HG02981 (cell line): ENCODE measurements at regions not wholly inside any gene's neighbourhood (a gene's known extent, or its start where the extent isn't known, plus 50 kb on each side); places are given as distances from the start of the nearest gene placed in this dataset.

Experiments
- ATAC-seq: cut with Tn5 transposase; IDR thresholded peaks from one replicate; pipeline ENCODE4 v1.9.1; 2021; ENCODE audit warnings: mild to moderate bottlenecking, moderate library complexity; ENCODE audit not compliant: unreplicated experiment

DNA sequence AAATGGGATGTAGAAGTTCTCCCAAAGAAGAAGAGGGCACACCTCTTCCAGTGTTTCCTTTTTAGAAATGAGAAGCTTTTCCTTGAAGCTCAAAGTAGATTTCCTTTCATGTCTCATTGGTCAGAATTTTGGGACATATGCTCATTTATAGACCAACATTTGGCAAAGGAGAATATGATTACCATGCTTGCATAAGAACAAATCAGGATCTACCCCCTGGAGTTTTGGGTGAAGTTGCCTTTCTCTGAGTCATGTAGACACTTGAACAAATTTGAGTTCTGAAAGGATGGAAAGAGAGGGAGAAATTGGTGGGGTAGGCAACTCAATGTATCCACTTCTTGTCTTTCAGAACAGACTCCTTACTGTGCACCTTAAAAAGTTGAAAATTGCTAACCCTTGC is 409.0 kb downstream of the SLC4A3 start:
- no peak for ATAC-seq

DNA sequence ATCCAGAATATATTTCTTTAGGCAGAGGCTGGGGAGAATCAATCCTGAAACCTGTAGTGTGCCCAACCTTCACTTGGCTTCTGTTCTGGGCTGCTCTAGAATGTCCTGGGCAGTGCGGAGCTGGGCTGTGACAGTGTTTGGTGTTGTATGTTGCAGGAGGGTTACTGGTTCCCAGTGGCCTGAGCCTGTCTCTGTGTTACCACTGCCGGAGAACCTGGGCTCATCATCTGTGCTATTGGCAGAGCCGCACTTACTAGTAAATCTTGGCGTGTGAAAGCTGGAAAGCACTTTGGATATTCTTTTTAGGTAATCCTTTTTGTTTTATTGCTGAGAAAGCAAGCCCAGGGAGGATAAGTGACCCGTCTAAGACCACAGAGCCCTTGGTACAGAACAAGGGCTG is 412.9 kb downstream of the SLC4A3 start:
- no peak for ATAC-seq

GRCh38 chr2:220041447-220041846 is 414.0 kb downstream of the SLC4A3 start:
- no peak for ATAC-seq

- ATAC-seq = no peak
These were observed 415.9 kb downstream of the SLC4A3 start for GRCh38 chr2:220043155-220043989.

DNA sequence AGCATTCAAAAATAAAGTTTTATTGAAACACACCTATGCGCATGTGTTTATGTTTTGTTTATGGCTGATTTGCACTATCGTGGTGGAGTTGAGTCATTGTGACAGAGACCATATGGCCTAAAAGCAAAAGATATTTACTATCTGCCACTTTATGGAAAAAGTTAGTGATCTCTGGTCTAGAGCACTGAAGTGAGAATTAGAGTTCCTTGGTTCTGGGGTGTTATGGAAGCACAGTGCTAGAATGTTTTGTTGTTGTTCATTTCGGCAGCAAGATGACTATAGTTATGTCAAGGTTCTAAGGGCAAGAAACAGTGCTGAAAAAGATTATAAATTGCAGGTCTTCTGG is 416.5 kb downstream of the SLC4A3 start:
- no peak for ATAC-seq

- no peak for ATAC-seq
These were observed 417.0 kb downstream of the SLC4A3 start for GRCh38 chr2:220044383-220044782.

DNA sequence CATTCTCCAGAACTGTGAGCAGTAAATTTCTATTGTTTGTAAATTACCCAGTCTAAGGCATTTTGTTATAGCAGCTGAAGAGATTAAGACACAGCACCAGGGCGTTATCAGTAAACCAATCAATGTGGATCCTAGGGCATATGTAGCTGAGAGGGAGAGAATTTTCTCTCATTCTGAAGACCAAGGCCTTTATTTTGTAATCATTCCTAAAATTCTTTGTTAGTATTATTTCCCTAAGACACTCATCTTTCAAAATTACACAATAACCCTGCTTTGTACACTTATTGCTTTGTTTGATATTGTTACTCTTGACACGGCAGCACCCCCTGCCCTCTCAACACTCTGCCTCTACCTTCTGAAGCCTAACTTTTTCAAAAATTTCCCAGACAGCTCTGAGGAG is 419.1 kb downstream of the SLC4A3 start:
- ATAC-seq = no peak

DNA sequence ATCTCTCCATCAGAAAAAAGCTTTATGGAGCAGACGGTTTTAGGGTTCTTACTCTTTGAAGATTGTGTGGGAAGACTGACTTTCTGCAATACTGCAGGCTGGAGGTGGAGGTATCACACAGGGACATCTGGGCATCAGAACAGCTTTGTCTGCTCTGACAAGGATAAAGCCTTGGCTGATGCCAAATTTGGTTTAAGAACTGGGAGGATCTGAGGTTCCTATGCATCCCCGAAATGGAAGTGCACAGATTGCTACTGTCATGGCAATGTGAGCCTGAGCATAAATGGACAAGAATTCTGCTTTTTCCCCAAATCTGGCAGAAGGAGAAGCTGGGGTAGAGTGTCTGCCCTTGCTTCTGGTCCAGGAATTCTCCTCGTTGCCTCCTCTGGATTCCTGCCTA is 424.3 kb downstream of the SLC4A3 start:
- no peak for ATAC-seq

- ATAC-seq = no peak
These were observed 426.5 kb downstream of the SLC4A3 start for GRCh38 chr2:220053919-220054318.

DNA sequence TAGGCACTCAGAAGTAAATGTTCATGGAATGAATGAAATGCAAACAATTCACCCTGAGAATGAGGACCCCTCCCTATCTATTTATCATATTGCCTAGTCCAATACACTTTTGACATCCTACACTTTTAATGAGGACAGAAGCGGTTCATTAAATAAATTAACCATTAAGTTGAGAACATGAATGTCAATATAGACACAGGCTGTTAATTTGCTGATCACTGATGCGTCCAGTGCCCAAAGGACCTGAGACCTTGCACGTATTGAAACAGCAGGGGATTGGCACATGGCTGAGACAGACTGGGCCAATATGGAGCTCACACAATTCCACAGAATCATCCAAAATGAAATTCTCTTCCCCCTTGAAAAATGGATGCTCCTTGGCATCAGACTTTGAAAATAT is 430.0 kb downstream of the SLC4A3 start:
- no peak for ATAC-seq

GRCh38 chr2:220057916-220058315 is 430.5 kb downstream of the SLC4A3 start:
- ATAC-seq = no peak

DNA sequence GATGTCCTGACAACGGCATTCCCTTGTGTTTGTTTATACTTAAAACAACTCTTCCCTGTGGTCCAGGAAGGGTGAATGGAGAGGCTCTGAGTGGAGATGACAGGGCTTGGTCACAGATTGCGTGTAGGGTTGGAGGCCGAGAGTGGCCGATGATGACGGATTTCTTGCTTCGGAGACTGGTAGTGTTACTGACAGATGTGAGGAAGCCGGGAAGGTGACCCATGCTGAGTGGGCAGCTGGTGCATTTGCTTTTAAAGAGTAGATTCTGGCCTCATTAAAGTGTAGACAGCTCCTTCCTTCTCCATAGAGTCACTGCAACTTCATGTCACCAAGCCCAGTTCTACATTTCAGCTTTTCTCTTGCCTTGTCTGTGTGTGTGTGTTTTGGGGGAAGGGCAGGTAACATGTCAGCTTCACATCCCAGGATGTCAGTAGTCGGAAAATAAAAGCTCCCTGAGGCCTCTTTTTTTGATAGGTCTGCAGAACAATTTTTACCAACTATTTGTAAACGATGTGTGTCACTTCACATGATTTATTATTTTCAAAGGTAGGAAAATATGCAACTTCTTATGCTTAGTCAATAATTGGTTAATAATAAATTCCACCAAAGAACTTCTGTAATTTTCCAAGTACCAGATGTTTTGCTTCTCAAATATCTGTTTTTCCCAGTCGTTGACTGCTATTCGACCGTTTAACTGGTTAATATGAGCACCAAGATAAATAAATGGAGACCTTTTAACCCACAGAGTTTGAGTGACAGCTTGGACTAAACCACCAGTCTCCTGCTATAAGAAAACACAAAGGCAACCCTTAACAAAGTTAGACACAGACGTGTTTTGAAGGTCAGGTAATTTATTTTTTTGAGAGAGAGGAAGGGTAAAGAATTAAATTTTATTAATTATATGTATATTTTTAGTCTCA is 436.9 kb downstream of the SLC4A3 start:
- no peak for ATAC-seq

DNA sequence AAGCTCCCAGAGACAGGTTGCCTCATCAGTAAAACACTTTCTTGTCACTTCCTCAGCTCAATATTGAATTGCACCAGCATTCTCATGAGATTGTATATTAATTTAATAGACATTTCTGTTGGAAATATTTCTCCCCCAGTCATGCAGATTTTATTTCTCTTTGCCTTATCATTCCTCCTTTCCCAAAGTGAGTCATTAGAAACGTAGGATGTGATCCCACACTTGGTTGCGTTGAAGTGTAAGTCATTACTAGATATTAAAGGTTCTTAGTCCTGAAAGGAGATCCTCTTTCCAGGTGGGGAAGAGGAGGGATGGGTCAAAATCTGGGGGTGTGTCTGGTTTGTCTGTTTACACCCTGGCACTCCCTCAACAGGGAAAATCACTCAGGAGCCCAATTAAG is 438.2 kb downstream of the SLC4A3 start:
- no peak for ATAC-seq

- no peak for ATAC-seq
These were observed 441.4 kb downstream of the SLC4A3 start for GRCh38 chr2:220068846-220069245.

DNA sequence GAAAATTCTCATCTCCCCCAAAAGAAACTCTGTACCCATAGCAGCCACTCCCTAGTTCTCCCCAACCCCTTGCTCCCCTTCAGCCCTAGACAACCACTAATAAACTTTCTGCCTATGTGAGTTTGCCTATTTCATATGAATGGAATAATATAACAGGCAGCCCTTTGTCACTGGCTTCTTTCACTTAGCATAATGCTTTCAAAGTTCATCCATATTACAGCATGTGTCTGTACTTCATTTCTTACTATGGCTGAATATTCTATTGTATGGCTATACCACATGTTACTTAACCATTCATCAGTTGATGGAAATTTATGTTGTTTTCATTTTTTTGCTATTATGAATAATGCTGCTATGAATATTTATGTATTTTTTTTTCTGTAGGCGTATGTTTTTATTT is 442.9 kb downstream of the SLC4A3 start:
- ATAC-seq = no peak

DNA sequence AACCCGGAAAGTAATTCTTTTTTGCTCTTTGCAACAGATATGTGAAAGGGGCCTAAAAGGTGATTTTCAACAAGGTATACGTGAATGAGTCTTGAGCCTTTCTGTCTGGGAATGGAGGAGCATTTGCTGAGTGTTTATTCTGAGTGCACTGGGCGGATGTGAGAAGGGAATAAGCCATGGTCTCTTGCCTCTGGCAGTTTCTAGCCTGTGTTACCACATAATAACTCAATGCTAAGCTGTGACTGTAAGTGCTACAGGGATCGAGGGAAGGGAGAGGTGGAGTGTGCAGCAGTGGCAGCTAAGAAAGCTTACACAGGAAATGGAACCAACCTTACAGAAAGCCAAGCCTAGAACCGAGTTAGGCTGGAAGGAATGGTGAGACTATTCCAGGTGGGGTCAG is 444.3 kb downstream of the SLC4A3 start:
- ATAC-seq = no peak

GRCh38 chr2:220072669-220073220 is 445.3 kb downstream of the SLC4A3 start:
- ATAC-seq = no peak

DNA sequence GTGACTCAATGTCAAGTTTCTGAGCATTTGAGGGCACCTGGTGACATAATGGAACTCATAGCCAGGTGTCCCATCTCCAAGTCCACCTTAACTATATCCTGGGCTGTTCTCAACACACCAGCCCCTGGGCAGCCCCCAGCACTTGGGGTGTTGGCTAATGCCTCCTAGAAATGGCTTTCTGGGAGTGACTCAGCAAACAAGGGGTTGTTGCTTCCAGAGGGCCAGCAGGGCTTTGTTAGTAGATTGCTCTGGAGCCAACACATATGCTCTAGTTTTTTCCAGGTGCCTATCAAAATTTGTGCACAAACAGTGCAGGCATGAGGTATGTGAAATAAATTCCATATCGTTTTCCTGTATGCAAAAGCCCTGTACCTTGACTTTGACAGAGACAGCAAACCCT is 448.4 kb downstream of the SLC4A3 start:
- no peak for ATAC-seq

DNA sequence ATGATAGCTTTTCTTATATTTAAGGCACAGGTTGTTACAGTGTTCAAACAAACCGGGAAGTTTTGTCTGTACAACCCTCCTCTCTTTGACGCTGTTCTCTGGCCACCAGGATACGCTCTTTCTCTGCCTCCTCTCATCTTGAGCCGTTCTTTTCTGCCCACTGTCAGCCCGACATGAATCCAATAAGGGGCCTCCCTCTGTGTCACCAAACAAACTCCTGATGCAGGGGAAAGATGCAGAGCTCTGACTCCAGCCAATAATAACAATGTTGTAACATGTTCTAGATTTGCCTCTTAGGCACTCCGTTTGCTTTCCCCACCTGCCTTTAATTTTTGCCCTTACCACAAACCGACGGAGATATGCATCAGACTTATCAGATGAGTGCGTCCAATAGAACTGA is 449.3 kb downstream of the SLC4A3 start:
- ATAC-seq = no peak

GRCh38 chr2:220077488-220077887 is 450.1 kb downstream of the SLC4A3 start:
- ATAC-seq = no peak

DNA sequence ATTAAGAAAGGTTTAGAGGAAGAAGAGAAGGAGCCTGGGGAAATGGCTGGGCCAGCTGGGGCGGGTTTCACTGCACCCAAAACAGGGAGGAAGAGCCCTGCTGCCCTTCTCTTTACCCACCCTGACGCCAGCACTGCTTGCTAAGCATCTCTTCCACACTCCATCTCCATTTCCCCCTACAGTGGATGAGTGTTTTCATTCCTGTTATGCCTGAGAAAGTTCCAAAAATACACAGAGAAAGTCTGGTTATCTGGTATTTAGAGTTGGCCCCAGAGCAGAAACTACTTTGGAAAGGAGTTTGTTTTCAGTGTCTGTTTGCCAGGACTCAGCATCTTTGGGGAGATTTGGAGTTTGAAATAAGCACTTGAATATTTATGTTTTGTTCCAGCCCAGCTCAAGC is 451.0 kb downstream of the SLC4A3 start:
- ATAC-seq = no peak

- no peak for ATAC-seq
These were observed 452.2 kb downstream of the SLC4A3 start for GRCh38 chr2:220079595-220079994.
